Stimulated activated CD8-positive, alpha-beta memory T cell treated with anti-CD3 and anti-CD28 coated beads, Interleukin-12 subunit alpha, Interleukin-12 subunit beta, amount 100 ng/mL, for 4 hours (primary cell): ENCODE measurements at regions not wholly inside any gene's neighbourhood (a gene's known extent, or its start where the extent isn't known, plus 50 kb on each side); places are given as distances from the start of the nearest gene placed in this dataset.

ENCODE experiments used
- DNase-seq: peaks from one replicate; pipeline ENCODE4 v3.0.0-alpha.2; 2020; ENCODE audit warnings: low read depth

DNA sequence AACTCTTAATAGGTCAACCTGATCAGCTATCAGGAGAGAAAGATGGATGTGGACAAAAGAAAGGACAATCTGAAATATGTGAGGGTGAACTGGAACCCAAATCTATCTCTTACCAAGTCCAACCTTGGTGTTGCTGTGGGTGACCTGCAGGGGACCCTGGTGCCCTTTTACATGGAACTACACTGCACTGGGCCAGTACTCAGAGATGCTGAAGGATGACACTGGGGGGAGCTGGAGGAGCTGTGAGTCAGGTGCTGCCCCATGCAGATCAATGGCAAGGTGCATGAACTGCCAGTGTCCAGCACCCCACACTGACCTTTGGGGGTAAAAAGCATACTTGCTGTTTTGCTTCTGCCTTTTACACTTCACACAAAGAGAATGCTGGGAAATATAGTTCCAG, 55.6 kb upstream of the TBC1D5 start:
- DNase-seq, result no peak

DNA sequence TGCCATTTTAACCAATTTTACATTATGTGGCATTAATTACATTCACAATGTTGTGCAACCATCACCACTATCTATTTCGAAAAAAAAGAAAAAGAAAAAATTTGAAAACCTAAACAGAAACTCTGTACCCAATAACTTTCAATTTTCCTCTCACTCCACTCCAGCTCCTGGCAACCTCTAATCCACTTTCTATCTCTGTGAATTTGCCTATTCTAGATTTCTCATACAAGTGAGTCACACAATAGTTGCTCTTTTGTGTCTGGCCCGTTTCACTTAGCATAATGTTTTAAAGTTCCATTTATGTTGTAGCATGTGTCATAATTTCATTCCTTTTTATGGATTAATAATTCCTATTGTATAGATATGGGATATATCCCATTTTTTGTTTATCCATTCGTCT, 53.3 kb upstream of the TBC1D5 start:
- DNase-seq, result no peak

GRCh38 chr3:17795280-17795679, 52.8 kb upstream of the TBC1D5 start:
- DNase-seq, result no peak

GRCh38 chr3:17793542-17794195, 51.2 kb upstream of the TBC1D5 start:
- no peak for DNase-seq
